Endothelial cell of hepatic sinusoid (primary cell): ENCODE measurements at regions not wholly inside any gene's neighbourhood (a gene's known extent, or its start where the extent isn't known, plus 50 kb on each side); places are given as distances from the start of the nearest gene placed in this dataset.
"Not testable (repeated sequence)": the region's sequence is repeated elsewhere in the genome, so short reads cannot be mapped to it uniquely, and the experiment has no call there.

Source experiments
- in situ Hi-C: cut with HindIII; loops from 2 replicates; pipeline ENCODE4 v1.10.0; 2017; ENCODE audit warnings: low sequenced_read_pairs

DNA sequence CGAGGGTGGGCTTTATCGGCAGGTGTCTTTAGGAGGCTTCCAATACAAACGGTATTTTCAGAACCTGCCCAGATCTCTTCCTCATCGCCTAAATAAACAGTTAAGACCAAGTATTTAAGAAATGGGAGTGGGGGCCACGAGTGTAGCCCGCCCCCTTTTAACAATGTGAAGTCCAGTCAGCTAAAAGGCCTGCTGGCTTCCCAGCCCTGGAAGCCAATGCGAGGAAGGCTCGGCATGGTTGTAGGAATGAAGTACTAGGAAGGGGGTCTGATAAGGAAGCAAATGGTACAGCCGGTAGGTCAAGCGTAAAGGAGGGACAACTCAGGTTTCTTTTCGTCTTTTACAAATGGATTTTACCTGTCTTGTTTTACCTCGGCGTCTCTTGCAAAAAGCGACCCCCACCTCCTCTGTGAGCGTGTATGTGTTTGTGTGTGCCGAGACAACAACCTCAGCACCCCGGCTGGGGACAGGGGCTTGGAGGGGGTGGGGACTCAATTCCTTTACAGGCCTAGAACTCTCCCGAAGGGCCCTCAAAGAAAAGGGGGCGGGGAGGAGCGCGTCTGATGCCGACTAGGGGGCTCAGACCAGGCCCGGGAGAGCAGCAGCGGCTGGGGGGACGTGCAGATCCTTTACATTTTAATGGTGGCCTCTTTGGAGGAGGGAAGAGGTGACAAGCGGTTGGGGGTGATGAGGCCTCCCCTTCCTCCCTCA lies 147.6 kb downstream of the GPR85 start:
- in situ Hi-C loops: no loop called here

DNA sequence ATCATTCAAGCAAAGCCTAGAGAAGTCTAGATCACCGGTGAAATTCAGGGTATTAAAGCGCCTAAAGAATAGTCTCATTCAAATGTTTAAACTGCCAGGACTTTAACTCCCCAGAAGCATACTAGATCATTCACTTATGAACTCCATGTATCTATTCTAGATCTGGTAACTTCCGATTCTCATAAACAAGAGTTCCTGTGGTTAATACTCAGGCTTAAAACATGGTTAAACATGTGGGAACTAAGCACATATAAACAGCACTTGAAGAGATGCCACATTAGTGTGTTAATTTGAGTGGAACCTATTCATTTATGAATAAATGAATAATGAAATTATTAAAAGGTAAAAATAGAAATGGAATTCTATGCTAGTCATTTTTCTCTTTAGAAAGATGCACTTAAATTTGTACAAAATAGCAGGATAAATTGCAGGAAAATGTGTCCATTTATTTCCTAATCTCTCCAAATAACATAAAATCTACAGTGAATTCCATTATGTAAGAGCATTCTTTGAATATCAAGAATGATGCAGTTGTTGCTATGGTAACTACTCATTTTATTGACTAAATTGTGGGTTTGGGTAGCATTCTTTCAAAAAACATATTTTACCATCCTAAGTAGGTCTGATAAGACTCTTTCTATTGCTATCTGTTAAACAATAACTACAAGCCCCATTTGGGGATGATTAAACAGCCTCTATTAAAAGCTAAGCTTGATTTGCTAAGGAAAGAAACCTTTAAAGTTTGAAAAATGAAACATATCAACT lies 147.6 kb upstream of the TMEM168 start:
- in situ Hi-C loops: no loop called here

- in situ Hi-C loops: no loop called here
Observed at GRCh38 chr7:112933598-112933997, 143.4 kb upstream of the TMEM168 start.

DNA sequence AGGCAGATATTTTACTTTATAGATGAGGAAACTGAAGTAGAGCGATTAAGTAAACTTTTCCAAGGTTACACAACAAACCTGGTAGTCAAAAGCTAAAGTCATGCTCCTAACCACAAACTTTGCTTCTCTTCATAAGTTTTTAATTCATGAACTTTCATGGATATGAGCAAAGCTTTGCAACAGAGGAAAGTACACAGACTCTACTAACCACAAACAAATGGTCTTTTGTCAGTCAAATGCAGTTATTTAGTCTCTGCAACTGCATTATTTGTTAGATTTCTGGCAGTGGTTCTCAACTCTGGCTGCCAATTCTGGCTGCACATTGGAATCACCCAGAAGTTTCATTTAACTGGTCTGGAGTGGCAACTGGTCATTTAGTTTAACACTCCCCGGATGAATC lies 140.6 kb upstream of the TMEM168 start:
- in situ Hi-C loops: no loop called here

GRCh38 chr7:112929421-112929820 lies 139.2 kb upstream of the TMEM168 start:
- in situ Hi-C loops: no loop called here

- in situ Hi-C loops: no loop called here
Observed at GRCh38 chr7:112926018-112926417, 135.8 kb upstream of the TMEM168 start.

GRCh38 chr7:112922546-112922945 lies 132.4 kb upstream of the TMEM168 start:
- in situ Hi-C loops: not testable (repeated sequence)

DNA sequence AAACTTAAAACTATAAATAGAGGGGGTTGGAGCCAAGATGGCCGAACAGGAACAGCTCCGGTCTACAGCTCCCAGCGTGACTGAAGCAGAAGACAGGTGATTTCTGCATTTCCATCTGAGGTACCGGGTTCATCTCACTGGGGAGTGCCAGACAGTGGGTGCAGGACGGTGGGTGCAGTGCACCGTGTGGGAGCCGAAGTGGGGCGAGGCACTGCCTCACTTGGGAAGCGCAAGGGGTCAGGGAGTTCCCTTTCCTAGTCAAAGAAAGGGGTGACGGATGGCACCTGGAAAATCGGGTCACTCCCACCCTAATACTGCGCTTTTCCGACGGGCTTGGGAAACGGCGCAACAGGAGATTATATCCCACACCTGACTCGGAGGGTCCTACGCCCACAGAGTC lies 126.2 kb upstream of the TMEM168 start:
- in situ Hi-C loops: not testable (repeated sequence)

DNA sequence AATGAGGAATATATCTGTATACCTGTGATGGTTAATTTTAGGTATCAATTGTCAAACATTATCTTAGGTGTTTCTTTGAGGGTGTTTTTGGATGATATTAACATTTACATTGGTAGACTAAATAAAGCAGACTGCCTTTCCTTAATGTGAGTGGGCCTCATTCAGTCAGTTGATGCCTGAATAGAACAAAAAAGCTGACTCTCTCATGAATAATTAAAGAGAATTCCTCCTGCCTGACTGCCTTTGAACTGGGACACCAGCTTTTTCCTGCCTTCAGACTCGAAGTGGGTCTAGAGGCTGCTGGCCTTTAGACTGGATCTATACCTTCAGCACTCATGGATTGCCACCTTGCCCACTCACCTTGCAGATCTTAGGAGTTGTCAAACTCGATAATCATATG lies 117.9 kb upstream of the TMEM168 start:
- in situ Hi-C loops: loop anchor here (5.0 kb wide), 1 partner anchor 64 kb away; no protein-coding TSS in a partner anchor

DNA sequence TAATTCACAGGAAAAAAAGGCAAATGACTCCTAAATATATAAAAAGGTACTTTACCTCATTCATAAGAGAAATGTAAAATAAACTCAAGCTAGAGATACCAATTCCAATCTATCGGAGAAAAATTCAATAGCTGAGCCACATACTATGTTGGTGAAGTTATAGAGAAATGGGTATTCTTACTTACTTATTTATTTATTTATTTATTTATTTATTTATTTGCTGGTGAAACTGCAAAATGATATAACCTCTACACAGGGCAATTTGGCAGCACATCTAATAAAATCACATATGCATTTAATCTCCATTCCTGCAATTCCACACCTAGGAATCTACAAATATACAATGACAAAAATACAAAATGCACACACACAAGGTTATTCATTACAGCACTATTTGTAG lies 117.5 kb upstream of the TMEM168 start:
- in situ Hi-C loops: loop anchor here (5.0 kb wide), 1 partner anchor 65 kb away; no protein-coding TSS in a partner anchor

GRCh38 chr7:112905950-112906349 lies 115.8 kb upstream of the TMEM168 start:
- in situ Hi-C loops: loop anchor here (5.0 kb wide), 1 partner anchor 66 kb away; no protein-coding TSS in a partner anchor

DNA sequence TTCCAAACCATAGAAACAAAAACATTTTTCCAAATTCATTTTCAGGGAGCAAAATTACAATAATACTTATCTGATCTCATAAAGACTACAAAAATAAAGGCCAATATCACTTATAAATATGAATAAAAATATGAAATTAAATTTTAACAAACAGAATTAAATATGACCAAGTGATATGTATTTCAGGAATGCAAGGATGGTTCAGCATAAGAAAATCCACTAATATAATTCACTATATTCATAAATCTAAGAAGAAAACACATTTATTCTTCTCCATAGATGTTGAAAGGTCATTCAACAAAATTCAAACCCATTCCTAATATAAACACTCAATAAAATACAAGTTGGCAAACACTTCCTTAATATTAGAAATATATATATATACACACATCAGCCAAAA lies 115.2 kb upstream of the TMEM168 start:
- in situ Hi-C loops: loop anchor here (5.0 kb wide), 1 partner anchor 67 kb away; no protein-coding TSS in a partner anchor

GRCh38 chr7:112898432-112899290 lies 108.5 kb upstream of the TMEM168 start:
- in situ Hi-C loops: no loop called here

GRCh38 chr7:112897839-112898431 lies 107.7 kb upstream of the TMEM168 start:
- in situ Hi-C loops: no loop called here

DNA sequence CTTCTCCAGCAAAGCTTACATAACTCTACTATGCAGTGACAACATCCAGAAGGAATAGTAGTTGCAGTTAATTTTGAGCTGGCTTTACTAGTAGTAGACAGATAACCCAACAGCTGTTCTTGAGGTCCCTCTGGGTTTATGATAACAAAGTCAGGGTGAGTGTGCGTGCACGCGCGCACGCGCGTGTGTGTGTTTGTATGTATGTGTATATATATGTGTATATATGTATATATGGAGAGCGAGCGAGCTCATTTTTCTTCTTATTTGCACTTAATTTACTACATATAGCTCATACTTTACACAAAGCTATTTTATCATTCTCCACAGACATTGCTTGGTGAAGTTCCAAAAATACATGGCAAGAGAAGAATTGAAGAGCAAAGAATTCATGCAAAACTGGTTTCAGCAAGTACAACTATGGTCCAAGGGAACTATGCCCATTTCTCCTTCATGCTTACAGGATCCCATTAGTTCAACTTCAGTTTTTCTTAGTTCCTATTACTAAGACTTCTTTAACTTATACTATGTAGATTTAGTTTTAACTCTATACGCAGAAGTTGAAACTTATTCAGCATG lies 105.9 kb upstream of the TMEM168 start:
- in situ Hi-C loops: no loop called here

DNA sequence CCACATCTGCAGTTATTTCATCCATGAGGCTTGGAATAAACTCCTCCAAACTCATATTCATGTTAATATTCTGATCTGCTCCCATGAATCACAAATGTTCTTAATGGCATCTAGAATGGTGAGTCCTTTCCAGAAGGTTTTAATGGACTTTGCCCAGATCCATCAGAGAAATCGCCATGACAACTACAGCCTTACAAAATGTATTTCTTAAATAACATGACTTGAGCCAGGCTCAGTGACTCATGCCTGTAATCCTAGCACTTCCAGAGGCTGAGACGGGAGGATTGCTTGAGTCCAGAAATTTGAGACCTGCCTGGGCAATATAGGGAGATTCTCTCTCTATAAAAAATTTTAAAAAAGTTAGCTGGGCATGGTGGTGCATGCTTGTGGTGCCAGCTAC lies 102.1 kb upstream of the TMEM168 start:
- in situ Hi-C loops: no loop called here

DNA sequence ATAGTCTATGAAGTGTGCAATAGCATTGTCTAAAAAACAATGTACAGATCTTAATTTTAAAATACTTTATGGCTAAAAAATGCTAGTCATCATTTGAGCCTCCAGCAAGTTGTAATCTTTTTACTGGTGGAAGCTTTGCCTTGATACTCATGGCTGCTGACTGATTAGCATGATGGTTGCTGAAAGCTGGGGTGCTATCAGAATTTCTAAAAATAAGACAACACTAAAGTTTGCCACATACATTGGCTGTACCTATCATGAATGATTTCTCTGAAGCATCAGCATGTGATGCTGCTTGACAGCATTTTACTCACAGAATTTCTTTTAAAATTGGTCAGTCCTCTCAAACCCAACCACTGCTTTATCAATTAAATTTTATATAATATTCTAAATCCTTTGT lies 101.5 kb upstream of the TMEM168 start:
- in situ Hi-C loops: no loop called here

- in situ Hi-C loops: no loop called here
Observed at GRCh38 chr7:112889834-112890438, 99.7 kb upstream of the TMEM168 start.

DNA sequence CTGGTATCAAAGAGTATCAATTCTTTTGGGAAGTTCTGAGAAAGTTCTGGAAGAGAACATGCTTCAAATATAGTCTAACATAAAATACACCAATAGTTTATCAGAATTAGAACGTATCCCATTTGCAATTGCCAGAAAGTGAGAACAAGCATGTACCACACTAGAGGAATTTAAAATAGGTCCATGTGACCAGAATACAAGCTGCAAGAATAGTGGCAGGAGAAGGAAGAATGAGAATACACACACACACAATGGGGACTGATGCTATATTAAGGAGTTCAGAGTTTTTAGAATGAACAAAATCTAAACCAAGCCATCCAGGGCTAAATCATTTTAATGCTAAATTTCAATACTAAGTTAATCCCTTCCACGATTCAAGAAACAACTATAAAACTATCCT lies 99.1 kb upstream of the TMEM168 start:
- in situ Hi-C loops: no loop called here

- in situ Hi-C loops: no loop called here
Observed at GRCh38 chr7:112888781-112889180, 98.6 kb upstream of the TMEM168 start.
